Left renal pelvis (tissue), 4 donors: ENCODE measurements at regions not wholly inside any gene's neighbourhood (a gene's known extent, or its start where the extent isn't known, plus 50 kb on each side); places are given as distances from the start of the nearest gene placed in this dataset.
"Not testable (repeated sequence)": the region's sequence is repeated elsewhere in the genome, so short reads cannot be mapped to it uniquely, and the experiment has no call there.

Experiments used
- DNase-seq, 4 donors: peaks; one replicate each; pipeline ENCODE4 v3.0.0-alpha.2; 2013; ENCODE audit warnings: low read depth in 4 of 4, low spot score in 3 of 4

DNA sequence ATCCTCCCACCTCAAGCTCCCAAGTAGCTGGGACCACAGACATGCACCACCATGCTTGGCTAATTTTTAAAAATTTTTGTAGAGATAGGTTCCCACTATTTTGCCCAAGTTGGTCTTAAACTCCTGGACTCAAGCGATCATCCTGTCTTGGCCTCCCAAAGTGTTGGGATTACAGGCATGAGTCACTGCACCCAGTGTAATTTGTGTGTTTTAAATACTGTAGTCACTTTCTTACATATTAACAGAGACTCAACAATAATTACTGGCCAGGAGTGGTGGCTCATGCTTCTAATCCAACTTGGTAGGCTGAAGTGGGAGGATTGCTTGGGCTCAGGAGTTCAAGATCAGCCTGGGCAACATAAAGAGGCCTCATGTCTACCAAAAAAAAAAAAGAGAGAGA lies 293.0 kb downstream of the RDH14 start:
- DNase-seq: no peak

- DNase-seq: not testable (repeated sequence)
Observed at GRCh38 chr2:18266699-18267098, 293.8 kb downstream of the RDH14 start.

- no peak for DNase-seq
Observed at GRCh38 chr2:18265614-18266586, 294.6 kb downstream of the RDH14 start.

GRCh38 chr2:18262601-18263000 lies 297.9 kb downstream of the RDH14 start:
- no peak for DNase-seq

DNA sequence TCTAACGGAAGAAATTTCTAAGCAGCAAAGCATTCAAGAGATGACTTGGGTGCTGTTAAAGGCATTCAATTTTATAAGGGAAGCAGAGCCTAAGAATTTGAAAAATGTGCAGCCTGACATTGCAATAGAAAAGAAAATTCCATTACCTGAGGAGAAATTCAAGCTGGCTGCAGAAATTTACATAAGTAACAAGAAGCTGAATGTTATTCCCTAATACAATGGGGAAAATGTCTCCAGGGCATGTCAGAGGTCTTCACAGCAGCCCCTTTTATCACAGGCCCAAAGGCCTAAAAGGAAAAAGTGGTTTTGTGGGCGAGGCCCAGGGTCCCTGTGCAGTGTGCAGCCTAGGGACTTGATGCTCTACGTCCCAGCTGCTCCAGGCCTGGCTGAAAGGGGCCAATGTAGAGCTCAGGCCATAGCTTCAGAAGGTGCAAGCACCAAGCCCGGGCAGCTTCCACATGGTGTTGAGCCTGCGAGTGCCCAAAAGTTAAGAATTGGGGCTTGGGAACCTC lies 306.7 kb downstream of the RDH14 start:
- DNase-seq: no peak

- no peak for DNase-seq
Observed at GRCh38 chr2:18251486-18251885, 309.0 kb downstream of the RDH14 start.

DNA sequence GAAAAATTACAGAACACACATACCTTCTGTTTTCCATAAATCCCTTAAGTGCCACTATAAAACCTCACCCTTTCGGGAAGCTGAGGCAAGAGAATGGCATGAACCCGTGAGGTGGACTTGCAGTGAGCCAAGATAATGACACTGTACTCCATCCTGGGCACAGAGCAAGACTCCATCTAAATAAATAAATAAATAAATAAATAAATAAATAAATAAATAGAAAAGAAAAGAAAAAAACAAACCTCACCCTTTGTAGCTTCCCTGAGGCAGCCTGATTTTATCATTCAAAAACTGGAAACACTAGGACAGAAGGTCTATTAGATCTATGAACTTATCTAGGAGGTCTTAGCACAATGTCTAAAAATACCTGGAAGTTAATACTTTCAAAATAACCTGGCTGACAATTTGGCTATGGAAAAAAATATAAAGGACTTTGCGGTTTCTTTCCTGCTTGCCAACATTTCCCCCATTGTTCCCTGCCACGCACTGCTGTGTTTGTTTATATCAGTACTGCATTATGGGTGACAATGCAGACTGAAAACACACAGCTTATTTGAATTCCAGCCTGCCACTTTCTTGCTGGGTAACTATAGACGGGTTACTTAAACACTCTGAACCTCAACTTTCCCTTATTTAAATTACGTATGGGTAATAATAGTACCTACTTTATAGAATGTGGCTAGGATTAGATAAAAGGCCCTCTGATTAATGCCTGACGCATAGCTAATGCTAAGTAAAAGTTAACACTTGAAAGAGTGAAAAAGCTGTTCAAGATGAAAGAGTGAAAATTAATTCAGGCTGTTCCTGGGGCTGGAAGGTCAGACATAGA lies 313.0 kb downstream of the RDH14 start:
- DNase-seq: no peak

DNA sequence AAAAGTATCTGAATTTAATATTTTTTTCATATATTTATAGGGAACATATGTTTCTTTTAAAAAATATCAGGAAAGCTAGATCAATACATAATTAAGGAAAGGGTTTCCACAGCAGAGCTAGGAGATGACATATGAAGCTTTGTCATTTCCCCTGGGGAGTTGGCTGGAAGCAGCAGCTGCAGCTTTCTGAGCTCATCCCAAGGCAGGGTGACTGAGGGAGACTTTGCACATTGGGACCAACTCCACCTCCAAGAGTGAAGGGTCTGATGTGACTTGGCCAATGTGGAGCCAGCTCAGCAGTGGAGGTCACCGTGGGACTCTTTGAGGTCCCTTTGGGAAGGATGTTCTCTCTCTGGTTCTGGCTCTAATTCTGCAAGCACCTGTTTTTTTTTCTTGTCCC lies 315.1 kb downstream of the RDH14 start:
- no peak for DNase-seq

- no peak for DNase-seq
Observed at GRCh38 chr2:18244845-18245244, 315.6 kb downstream of the RDH14 start.

DNA sequence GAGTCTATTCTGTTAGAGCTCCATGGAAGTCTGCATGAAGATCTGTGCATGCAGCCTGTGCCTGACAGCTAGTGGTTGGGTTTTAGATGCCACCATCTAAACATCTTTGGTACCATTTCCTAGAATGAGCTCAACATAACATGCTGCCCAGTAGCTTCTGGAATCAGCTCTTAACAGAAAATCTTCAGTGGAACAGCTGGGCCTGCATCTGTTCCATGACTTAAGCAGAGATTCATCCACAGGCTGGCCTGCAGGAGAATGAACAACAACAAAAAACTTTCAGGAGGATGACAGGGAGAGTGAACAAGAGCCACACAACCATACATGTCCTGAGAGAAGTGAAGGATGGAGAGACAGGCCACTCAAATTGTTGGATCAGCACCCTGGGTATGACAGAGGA lies 316.6 kb downstream of the RDH14 start:
- no peak for DNase-seq

- DNase-seq: no peak
Observed at GRCh38 chr2:18242716-18243115, 317.7 kb downstream of the RDH14 start.

DNA sequence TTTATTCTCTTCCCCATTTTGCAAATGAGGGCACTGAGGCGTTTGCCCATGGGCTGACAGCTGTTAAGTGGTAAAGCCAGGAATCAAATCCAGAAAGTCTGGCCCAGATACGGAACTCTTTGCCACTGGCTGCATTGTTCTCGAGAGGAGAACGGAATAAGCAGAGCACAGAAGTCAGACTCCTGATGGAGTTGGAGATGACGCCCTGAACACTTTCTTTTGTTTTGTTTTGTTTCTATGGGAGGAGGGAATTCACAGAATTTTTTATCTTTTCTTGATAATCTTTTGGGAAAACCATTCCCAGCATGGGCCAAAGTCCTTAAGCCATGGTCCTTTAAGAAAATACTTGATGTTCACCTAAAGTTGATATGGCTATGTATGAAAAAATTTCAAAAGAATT lies 322.2 kb downstream of the RDH14 start:
- DNase-seq: no peak

DNA sequence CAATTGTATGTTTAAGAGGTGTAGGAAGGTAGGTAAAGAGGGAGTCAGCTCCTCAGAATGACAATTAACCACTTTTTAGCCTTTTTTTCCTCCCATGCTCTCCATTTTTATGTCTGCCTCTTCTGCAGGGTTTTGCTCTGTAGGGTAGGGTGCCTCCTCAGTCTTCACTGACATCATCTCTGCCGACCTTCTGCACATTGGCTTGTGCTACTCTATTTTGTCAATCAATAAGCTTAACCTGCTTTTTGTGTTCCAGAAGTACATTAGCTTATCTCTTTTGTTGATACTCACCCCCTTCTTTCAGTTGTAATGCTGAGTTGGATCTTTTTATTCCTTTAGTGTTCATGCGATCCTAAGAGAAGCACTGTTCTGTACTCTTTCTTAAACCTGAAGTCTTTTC lies 323.2 kb downstream of the RDH14 start:
- DNase-seq: no peak

DNA sequence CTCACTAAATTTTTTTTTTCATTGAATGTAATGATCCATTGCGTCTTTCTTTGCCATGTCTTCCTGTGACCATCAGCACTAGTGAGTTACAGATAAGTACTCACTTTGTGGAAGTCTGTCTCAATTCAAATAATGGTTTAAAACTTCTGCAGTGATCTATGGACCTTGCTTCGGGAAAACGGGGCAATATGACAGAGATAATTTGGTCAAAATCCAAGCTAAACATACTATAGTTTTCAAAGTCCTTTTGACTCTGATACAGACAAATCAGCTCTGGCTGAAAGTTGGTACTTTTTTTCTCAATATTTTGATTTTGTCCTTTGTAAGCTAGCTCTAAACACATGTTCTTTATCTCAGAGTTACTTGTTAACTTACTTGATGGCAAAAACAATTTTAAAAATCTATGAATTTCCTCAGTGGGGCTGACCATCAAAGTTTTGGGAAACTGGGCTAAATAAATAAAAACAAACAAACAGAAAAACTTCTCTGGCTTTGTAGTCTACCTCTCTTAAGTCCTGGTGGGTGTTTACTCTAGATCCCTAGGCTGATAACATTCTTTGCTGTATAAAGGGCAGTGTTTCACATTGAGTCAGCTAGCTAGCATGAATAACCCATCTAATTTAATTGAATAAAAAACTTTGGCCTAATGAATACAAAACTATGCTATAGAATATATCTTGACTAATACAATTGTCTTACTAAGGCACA lies 327.6 kb downstream of the RDH14 start:
- DNase-seq: no peak

- DNase-seq: no peak
Observed at GRCh38 chr2:18230668-18231067, 329.8 kb downstream of the RDH14 start.

DNA sequence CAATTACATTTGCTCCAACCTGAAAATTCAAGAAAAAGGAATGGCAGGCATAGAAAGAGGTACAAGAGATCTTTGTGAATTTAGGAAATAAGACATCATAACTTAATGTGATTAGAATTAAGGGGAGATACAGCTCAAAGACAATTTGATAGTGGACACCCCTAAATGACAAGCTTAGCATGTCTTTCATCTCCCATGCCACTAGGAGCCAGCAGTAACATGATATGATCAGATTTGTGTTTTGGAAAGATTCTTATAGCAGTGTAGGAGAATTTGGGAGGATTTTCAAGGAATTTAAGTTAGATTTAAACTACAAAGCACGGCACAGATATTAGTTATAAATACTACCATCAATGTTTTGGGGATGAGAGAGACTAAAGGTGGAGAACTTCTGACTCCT lies 340.8 kb downstream of the RDH14 start:
- no peak for DNase-seq

DNA sequence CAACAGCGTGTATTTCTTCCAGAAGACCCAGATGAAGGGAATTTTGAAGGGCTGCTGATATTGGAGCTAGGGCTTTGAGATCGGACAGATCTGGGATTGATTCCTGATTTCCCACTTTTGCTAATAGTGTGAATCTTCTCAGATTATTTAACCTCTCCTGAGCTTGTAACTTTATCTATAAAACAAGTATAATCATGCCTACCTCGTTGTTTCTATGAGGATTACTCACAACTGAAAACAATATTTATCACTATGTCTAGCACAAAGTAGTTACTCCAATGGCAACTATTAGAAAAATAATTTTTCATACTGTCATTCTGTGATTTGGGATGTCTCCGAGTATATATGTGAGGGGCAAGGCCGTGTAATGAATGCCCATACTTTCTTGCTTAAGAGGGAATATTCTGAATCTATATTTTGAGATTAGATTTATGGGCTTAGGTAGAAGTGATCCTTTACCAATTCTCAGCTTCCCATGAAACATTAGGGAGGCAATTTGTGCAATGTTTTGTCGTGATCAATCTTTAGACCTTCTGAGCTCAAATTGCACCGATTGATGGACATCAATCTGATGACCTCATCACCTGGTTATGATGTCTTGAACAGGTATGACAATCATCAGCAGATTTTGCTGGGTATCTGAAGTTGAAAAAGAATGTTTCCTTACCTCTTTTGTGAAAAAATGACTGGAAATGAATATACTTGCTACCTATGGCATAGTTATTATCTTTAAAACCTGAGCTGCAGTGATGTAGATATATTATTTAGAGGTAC lies 339.9 kb downstream of the KCNS3 start:
- no peak for DNase-seq

- no peak for DNase-seq
Observed at GRCh38 chr2:18214936-18215335, 336.5 kb downstream of the KCNS3 start.

GRCh38 chr2:18213986-18214385 lies 335.5 kb downstream of the KCNS3 start:
- no peak for DNase-seq
